ENCODE measurements at regions not wholly inside any gene's neighbourhood (a gene's known extent, or its start where the extent isn't known, plus 50 kb on each side); places are given as distances from the start of the nearest gene placed in this dataset.

DNA sequence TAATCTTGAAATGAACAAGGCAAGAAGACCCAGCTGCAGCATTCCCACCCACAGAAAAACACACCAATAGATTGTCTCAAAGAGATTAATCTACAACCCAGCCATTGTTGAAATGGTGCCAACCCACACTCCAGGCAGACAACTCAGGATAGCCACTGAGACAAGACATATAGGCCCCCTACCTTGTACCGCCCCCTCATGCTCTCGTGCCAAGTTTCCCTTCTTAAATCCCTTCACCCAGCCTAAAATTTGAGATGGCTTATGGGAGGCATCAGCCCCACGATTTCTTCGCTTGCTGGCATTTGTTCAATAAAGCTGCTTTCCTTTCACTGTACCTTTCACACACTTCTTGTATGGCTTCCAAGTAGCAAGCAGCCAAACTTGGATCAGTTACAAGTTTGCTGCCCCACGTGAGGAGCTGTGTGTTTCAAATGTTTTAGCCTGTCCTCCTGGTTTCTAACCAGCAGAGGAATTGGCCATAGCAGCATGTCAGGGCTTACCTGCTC lies 1754.1 kb downstream of the C4orf33 start:
- peak overlapping the region in 1 of 2 donors; percentile 49 for H3K27ac ChIP-seq (ENCODE audit: low read depth in 2 of 2, low read length in 2 of 2)
- intact Hi-C loops (cut with DNase I): no loop called here
- peaks cover 0 to 10% (median 0%) of the 10 kb centered on the region in 3 donors for H3K4me1 ChIP-seq (ENCODE audit: control insufficient read depth in 2 of 3, insufficient read depth in 2 of 3, low read depth in 1 of 3, low read length in 3 of 3)
- no peak for FAIRE-seq
- H3K4me3 ChIP-seq (ENCODE audit: low read length in 3 of 3): peak overlapping the region in 2 of 3 donors; percentile 46 to 48
- no peak overlapping the region for H3K9ac ChIP-seq (ENCODE audit: low read length in 3 of 3)
- H3K36me3 ChIP-seq (ENCODE audit: control insufficient read depth in 2 of 3, insufficient read depth in 3 of 3, low read length in 3 of 3): no peaks in the 10 kb centered on the region
- DNase-seq: peak in 4 of 5 donors; percentile 20 to 53 (median 32)
- H3K27me3 ChIP-seq (ENCODE audit: control insufficient read depth, insufficient read depth, low read length): no peaks in the 10 kb centered on the region
- H3K9me3 ChIP-seq (ENCODE audit: control insufficient read depth in 2 of 3, insufficient read depth in 1 of 3, low read length in 3 of 3): no peaks in the 10 kb centered on the region
- TF ChIP-seq, protein P1, sequence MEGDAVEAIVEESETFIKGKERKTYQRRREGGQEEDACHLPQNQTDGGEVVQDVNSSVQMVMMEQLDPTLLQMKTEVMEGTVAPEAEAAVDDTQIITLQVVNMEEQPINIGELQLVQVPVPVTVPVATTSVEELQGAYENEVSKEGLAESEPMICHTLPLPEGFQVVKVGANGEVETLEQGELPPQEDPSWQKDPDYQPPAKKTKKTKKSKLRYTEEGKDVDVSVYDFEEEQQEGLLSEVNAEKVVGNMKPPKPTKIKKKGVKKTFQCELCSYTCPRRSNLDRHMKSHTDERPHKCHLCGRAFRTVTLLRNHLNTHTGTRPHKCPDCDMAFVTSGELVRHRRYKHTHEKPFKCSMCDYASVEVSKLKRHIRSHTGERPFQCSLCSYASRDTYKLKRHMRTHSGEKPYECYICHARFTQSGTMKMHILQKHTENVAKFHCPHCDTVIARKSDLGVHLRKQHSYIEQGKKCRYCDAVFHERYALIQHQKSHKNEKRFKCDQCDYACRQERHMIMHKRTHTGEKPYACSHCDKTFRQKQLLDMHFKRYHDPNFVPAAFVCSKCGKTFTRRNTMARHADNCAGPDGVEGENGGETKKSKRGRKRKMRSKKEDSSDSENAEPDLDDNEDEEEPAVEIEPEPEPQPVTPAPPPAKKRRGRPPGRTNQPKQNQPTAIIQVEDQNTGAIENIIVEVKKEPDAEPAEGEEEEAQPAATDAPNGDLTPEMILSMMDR (IDR thresholded peaks at IDR 0.05; ENCODE audit: borderline replicate concordance, extremely low read depth, insufficient read depth): no peak

DNA sequence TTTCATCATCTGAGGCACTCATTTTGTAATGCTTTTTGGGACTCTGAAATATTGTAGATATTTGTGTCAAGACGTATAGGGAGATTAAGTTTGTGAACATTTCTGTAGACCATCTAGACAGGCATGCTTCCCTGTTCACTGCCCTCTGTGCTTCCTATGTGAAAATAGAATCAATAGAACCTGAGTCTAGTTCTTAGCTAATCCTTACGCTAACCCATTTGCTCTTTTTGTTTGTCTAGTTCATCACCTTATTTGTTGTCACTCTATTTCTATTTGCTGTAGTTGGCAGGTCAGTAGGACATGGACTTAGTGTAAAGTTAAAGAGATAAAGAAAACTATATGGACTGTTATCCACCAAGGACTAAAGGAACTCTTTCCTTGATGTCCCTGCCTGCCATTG lies 1755.2 kb downstream of the C4orf33 start:
- intact Hi-C loops (cut with DNase I): no loop called here
- Histone ChIP-seq H3K27me3 (ENCODE audit: control insufficient read depth, insufficient read depth, low read length) (no peaks in the 10 kb centered on the region), H3K36me3 (ENCODE audit: control insufficient read depth in 2 of 3, insufficient read depth in 3 of 3, low read length in 3 of 3) (no peaks in the 10 kb centered on the region), H3K9me3 (ENCODE audit: control insufficient read depth in 2 of 3, insufficient read depth in 1 of 3, low read length in 3 of 3) (no peaks in the 10 kb centered on the region), H3K27ac (ENCODE audit: low read depth in 2 of 2, low read length in 2 of 2) (no peak overlapping the region), H3K9ac (ENCODE audit: low read length in 3 of 3) (no peak overlapping the region), H3K4me3 (ENCODE audit: low read length in 3 of 3) (no peak overlapping the region), H3K4me1 (ENCODE audit: control insufficient read depth in 2 of 3, insufficient read depth in 2 of 3, low read depth in 1 of 3, low read length in 3 of 3) (peaks cover 0 to 10% (median 0%) of the 10 kb centered on the region in 3 donors)
- DNase-seq (no peak), FAIRE-seq (no peak)
- TF ChIP-seq, protein P1 (IDR thresholded peaks at IDR 0.05; ENCODE audit: borderline replicate concordance, extremely low read depth, insufficient read depth): no peak

DNA sequence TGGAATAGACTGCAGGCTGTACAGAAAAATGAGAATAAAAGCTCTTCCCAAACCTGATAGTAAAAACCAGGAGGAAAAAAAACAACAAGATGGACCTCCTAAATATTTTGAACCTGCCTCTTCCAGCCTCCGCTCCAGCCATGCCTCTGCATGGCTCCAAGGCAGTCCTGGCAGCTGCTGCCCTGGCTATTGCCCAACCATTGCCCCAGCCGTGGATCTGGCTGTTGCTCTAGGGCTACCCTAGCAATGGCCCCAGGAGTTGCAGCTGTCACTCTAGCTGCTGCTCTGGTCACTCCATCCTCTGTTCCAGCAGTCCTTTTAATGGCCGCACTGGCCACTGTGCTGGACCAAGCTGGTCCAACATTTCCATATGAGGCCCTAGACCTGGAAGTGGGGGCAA lies 1756.0 kb downstream of the C4orf33 start:
- Histone ChIP-seq H3K9me3 (ENCODE audit: control insufficient read depth in 2 of 3, insufficient read depth in 1 of 3, low read length in 3 of 3) (no peaks in the 10 kb centered on the region), H3K27ac (ENCODE audit: low read depth in 2 of 2, low read length in 2 of 2) (no peak overlapping the region), H3K4me1 (ENCODE audit: control insufficient read depth in 2 of 3, insufficient read depth in 2 of 3, low read depth in 1 of 3, low read length in 3 of 3) (peaks cover 0 to 10% (median 0%) of the 10 kb centered on the region in 3 donors), H3K36me3 (ENCODE audit: control insufficient read depth in 2 of 3, insufficient read depth in 3 of 3, low read length in 3 of 3) (no peaks in the 10 kb centered on the region), H3K9ac (ENCODE audit: low read length in 3 of 3) (no peak overlapping the region), H3K27me3 (ENCODE audit: control insufficient read depth, insufficient read depth, low read length) (no peaks in the 10 kb centered on the region), H3K4me3 (ENCODE audit: low read length in 3 of 3) (no peak overlapping the region)
- intact Hi-C loops (cut with DNase I): no loop called here
- DNase-seq (no peak), FAIRE-seq (no peak)
- TF ChIP-seq, protein P1 (IDR thresholded peaks at IDR 0.05; ENCODE audit: borderline replicate concordance, extremely low read depth, insufficient read depth): no peak

DNA sequence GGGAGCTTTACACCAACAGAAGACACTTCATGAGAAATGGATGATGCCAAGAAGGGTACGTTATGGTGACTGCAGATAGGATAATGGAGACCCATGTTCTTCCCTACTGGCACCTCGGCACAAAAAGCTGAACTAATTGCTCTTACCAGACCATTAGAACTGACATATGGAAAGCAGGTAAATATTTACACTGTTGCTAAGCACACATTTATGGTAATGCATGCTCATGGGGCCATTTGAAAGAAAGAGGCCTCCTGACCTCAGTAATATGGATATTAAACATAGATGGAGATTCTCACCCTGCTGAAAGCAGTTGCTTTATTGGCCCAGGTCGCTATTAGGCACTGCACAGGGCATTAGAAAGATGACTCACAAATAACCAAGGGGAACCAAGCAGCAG lies 1759.6 kb downstream of the C4orf33 start:
- no peaks in the 10 kb centered on the region for H3K36me3 ChIP-seq (ENCODE audit: control insufficient read depth in 2 of 3, insufficient read depth in 3 of 3, low read length in 3 of 3)
- no peak overlapping the region for H3K9ac ChIP-seq (ENCODE audit: low read length in 3 of 3)
- H3K4me1 ChIP-seq (ENCODE audit: control insufficient read depth in 2 of 3, insufficient read depth in 2 of 3, low read depth in 1 of 3, low read length in 3 of 3): peaks cover 0 to under 1% (median 0%) of the 10 kb centered on the region in 3 donors
- H3K4me3 ChIP-seq (ENCODE audit: low read length in 3 of 3): no peak overlapping the region
- DNase-seq: no peak
- FAIRE-seq: no peak
- TF ChIP-seq, protein P1 (IDR thresholded peaks at IDR 0.05; ENCODE audit: borderline replicate concordance, extremely low read depth, insufficient read depth): no peak
- intact Hi-C loops (cut with DNase I): no loop called here
- no peaks in the 10 kb centered on the region for H3K9me3 ChIP-seq (ENCODE audit: control insufficient read depth in 2 of 3, insufficient read depth in 1 of 3, low read length in 3 of 3)
- no peak overlapping the region for H3K27ac ChIP-seq (ENCODE audit: low read depth in 2 of 2, low read length in 2 of 2)
- no peaks in the 10 kb centered on the region for H3K27me3 ChIP-seq (ENCODE audit: control insufficient read depth, insufficient read depth, low read length)

Data from kidney (tissue), 13 donors.